OCI-LY1 (cell line): ENCODE measurements at regions not wholly inside any gene's neighbourhood (a gene's known extent, or its start where the extent isn't known, plus 50 kb on each side); places are given as distances from the start of the nearest gene placed in this dataset.

Source experiments
- H2AFZ ChIP-seq: fragments of 200-600 bp; sonication (generic), shearing (Covaris generic); 2 replicates; pipeline ENCODE4 v1.6.0; 2014; ENCODE audit warnings: antibody characterized with exemption, mild to moderate bottlenecking, low read length
- H3F3A ChIP-seq: fragments of 200-600 bp; sonication (generic), shearing (Covaris generic); 2 replicates; pipeline ENCODE4 v1.6.0; 2014; ENCODE audit warnings: mild to moderate bottlenecking, antibody characterized with exemption, low read length, moderate library complexity; ENCODE audit not compliant: insufficient read depth
- H3K27ac ChIP-seq: fragments of 200-600 bp; sonication (generic); 2 replicates; pipeline ENCODE4 v1.5.1; 2014; ENCODE audit warnings: low read length, mixed run types, mild to moderate bottlenecking, low read depth; ENCODE audit not compliant: poor library complexity, severe bottlenecking
- H3K27me3 ChIP-seq: fragments of 200-600 bp; sonication (generic); 2 replicates; pipeline ENCODE4 v1.6.0; 2014; ENCODE audit warnings: antibody characterized with exemption, mild to moderate bottlenecking, low read length, moderate library complexity; ENCODE audit not compliant: insufficient read depth
- H3K36me3 ChIP-seq: fragments of 200-600 bp; sonication (generic); 2 replicates; pipeline ENCODE4 v1.6.1; 2014; ENCODE audit warnings: mild to moderate bottlenecking, antibody characterized with exemption, low read length, moderate library complexity, mixed read lengths; ENCODE audit not compliant: insufficient read depth
- H3K4me1 ChIP-seq: fragments of 200-600 bp; sonication (generic); 2 replicates; pipeline ENCODE4 v1.5.1; 2014; ENCODE audit warnings: mild to moderate bottlenecking, low read length, moderate library complexity; ENCODE audit not compliant: insufficient read depth, severe bottlenecking
- H3K4me2 ChIP-seq: fragments of 200-600 bp; sonication (generic), shearing (Covaris generic); 2 replicates; pipeline ENCODE4 v1.6.1; 2014; ENCODE audit warnings: low read length
- H3K4me3 ChIP-seq: fragments of 200-600 bp; sonication (generic); 2 replicates; pipeline ENCODE4 v1.5.1; 2014; ENCODE audit warnings: low read length, low read depth, mild to moderate bottlenecking, mixed read lengths; ENCODE audit not compliant: poor library complexity, severe bottlenecking
- H3K79me2 ChIP-seq: fragments of 200-600 bp; shearing (Covaris generic); 2 replicates; pipeline ENCODE4 v1.6.1; 2016; ENCODE audit warnings: mixed run types, low read length, mixed read lengths; ENCODE audit not compliant: insufficient read depth
- H3K9ac ChIP-seq: fragments of 200-600 bp; sonication (generic), shearing (Covaris generic); 2 replicates; pipeline ENCODE4 v1.6.1; 2014; ENCODE audit warnings: mild to moderate bottlenecking, low read length, mixed read lengths
- H3K9me2 ChIP-seq: fragments of 200-600 bp; sonication (generic), shearing (Covaris generic); 2 replicates; pipeline ENCODE4 v1.6.1; 2014; ENCODE audit warnings: low read depth, mild to moderate bottlenecking, low read length, mixed read lengths
- H3K9me3 ChIP-seq: fragments of 200-600 bp; shearing (Covaris generic); 2 replicates; pipeline ENCODE4 v1.6.1; 2014; ENCODE audit warnings: low read length, mixed read lengths
- H4K20me1 ChIP-seq: fragments of 200-600 bp; sonication (generic), shearing (Covaris generic); 2 replicates; pipeline ENCODE4 v1.6.0; 2016; ENCODE audit warnings: mild to moderate bottlenecking, low read length; ENCODE audit not compliant: insufficient read depth
- EZH2 ChIP-seq: fragments of 200-600 bp; sonication (generic), shearing (Covaris generic); IDR thresholded peaks from 2 replicates; pipeline ENCODE4 v1.8.0; 2017; ENCODE audit warnings: borderline replicate concordance, mixed run types, mild to moderate bottlenecking, antibody characterized with exemption, low read length, moderate library complexity, mixed read lengths
- TF ChIP-seq, protein P1 (sequence below): fragments of 200-600 bp; sonication (generic), shearing (Covaris generic); IDR thresholded peaks from 2 replicates; pipeline ENCODE4 v1.5.1; 2017; ENCODE audit warnings: mild to moderate bottlenecking, antibody characterized with exemption, low read length, moderate library complexity, mixed read lengths

DNA sequence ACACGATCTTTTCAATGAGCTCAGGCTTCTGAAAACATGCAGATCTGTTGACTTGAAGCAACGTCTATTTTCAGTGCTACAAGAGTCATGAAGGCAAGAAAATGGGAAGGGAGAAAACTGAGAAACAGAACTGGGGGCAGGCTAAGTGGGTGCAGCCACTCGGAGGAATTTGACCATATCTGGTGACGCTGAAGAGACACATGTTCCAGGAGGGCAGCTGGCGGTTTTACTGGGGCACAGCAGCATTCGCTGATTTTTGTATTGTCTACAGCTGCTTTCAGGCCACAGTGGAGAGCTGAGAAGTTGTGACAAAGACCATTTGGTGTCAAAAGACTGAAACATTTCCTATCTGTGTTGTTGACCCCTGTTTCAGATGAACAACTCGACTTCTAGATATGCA lies 103.0 kb upstream of the ELAC2 start:
- H3F3A ChIP-seq = no peaks in the 10 kb centered on the region
- no peak overlapping the region for H3K9ac ChIP-seq
- H2AFZ ChIP-seq = no peak overlapping the region
- no peaks in the 10 kb centered on the region for H3K27me3 ChIP-seq
- no peaks in the 10 kb centered on the region for H3K79me2 ChIP-seq
- no peaks in the 10 kb centered on the region for H3K9me2 ChIP-seq
- no peaks in the 10 kb centered on the region for H3K9me3 ChIP-seq
- no peak overlapping the region for H3K27ac ChIP-seq
- no peaks in the 10 kb centered on the region for H3K4me1 ChIP-seq
- H4K20me1 ChIP-seq = no peaks in the 10 kb centered on the region
- H3K36me3 ChIP-seq = no peaks in the 10 kb centered on the region
- no peak overlapping the region for H3K4me3 ChIP-seq
- no peak for TF ChIP-seq EZH2
- TF ChIP-seq, protein P1, sequence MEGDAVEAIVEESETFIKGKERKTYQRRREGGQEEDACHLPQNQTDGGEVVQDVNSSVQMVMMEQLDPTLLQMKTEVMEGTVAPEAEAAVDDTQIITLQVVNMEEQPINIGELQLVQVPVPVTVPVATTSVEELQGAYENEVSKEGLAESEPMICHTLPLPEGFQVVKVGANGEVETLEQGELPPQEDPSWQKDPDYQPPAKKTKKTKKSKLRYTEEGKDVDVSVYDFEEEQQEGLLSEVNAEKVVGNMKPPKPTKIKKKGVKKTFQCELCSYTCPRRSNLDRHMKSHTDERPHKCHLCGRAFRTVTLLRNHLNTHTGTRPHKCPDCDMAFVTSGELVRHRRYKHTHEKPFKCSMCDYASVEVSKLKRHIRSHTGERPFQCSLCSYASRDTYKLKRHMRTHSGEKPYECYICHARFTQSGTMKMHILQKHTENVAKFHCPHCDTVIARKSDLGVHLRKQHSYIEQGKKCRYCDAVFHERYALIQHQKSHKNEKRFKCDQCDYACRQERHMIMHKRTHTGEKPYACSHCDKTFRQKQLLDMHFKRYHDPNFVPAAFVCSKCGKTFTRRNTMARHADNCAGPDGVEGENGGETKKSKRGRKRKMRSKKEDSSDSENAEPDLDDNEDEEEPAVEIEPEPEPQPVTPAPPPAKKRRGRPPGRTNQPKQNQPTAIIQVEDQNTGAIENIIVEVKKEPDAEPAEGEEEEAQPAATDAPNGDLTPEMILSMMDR = no peak
- H3K4me2 ChIP-seq = no peak overlapping the region

DNA sequence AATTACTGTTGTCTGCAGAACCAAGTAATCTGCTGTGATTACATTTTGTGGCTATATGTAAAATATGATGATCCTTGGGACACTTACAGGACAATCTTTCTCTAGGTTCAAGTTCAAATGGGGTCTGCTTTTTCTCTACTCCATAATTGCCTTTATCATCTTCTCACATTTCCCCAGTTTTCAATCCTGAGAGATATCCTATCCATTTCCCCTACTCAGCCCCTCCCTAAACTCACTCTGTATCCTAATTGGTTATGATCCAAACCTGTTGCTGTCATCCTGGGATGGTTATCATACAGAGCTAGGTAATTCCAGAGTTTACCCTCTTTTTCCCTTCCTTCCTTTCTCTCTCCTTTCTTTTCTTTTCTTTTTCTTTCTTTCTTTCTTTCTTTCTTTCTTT lies 100.5 kb upstream of the ELAC2 start:
- Histone ChIP-seq H2AFZ (no peak overlapping the region), H3K9me2 (no peaks in the 10 kb centered on the region), H3K79me2 (no peaks in the 10 kb centered on the region), H3K27me3 (no peaks in the 10 kb centered on the region), H3K9me3 (no peaks in the 10 kb centered on the region), H3K4me2 (no peak overlapping the region), H3K27ac (no peak overlapping the region), H3K4me3 (no peak overlapping the region), H3K4me1 (no peaks in the 10 kb centered on the region), H3K36me3 (no peaks in the 10 kb centered on the region), H4K20me1 (no peaks in the 10 kb centered on the region), H3F3A (no peaks in the 10 kb centered on the region), H3K9ac (no peak overlapping the region)
- TF ChIP-seq, protein P1 = no peak
- no peak for TF ChIP-seq EZH2

DNA sequence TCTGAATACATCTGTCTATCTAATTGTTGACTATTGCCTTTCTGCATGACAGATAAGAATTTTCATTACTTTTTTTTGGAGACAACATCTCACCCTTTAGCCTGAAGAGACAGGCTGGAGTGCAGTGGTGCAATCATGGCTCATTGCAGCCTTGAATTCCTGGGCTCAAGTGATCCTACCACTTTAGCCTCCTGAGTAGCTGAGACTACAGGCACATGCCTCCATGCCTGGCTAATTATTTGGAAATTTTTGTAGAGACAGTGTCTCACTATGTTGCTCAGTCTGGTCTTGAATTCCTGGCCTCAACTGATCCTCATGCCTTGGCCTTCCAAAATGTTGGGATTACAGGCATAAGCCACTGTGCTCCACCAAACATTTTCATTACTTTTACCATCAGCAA lies 99.8 kb upstream of the ELAC2 start:
- Histone ChIP-seq H2AFZ (no peak overlapping the region), H4K20me1 (no peaks in the 10 kb centered on the region), H3K27ac (no peak overlapping the region), H3K9ac (no peak overlapping the region), H3K79me2 (no peaks in the 10 kb centered on the region), H3F3A (no peaks in the 10 kb centered on the region), H3K4me3 (no peak overlapping the region), H3K27me3 (no peaks in the 10 kb centered on the region), H3K4me2 (no peak overlapping the region), H3K9me2 (no peaks in the 10 kb centered on the region), H3K9me3 (no peaks in the 10 kb centered on the region), H3K36me3 (no peaks in the 10 kb centered on the region), H3K4me1 (no peaks in the 10 kb centered on the region)
- TF ChIP-seq EZH2 = no peak
- TF ChIP-seq, protein P1 = no peak
